Stimulated activated CD8-positive, alpha-beta memory T cell treated with anti-CD3 and anti-CD28 coated beads, Interleukin-2, amount 100 ng/mL, for 48 hours (primary cell): ENCODE measurements at regions not wholly inside any gene's neighbourhood (a gene's known extent, or its start where the extent isn't known, plus 50 kb on each side); places are given as distances from the start of the nearest gene placed in this dataset.

ENCODE experiments used
- DNase-seq, 2 donors: peaks; one replicate each; pipeline ENCODE4 v3.0.0-alpha.2; 2020; ENCODE audit warnings: low read depth in 2 of 2

DNA sequence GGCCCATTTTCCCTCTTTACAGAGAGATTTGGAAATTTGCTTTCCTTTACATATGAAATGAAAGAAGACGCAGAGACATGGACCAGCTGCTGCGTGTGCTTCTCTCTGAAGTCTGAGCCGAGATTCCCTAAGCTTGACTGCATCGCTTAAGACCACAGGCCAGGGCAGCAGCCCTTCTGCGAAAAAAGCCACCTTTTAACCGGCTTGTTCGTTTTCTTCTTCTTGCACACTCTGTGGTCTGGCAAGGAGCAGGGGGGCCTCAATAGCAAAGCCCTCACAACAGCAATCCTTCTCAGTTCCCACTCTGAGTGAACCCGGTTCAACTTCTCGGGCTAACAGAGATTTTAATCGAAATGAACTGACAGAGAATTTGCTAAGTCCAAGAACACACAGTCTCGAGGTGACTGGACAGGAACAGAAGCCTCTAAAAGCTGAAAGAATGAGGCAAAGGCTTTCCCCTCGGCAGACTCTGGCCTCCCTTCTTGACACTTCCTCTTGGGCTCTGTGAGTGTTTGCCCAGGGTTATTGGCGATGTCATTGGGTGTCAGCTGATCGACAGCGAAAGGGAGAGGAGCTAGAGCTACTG is 512.9 kb upstream of the KLF4 start:
- no peak for DNase-seq

DNA sequence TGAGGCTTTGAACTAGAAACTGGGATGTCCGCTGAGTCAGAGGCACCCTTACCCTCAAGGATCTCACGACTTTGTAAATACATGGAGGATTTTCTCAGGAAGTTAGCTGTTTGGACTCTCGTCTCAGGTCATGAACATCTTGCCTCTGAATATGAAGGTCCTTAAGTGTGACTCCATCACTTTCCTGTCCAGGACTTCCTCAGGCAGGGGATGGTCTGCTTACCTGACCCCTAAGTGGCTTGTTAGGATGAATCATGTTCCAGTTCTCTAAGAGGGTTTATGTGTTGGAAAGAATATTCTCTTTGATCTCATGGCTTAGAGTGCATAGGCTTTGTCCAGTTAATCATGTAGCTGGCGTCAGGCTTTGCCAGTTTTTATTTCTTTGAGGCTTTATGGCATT is 511.7 kb upstream of the KLF4 start:
- DNase-seq = no peak

DNA sequence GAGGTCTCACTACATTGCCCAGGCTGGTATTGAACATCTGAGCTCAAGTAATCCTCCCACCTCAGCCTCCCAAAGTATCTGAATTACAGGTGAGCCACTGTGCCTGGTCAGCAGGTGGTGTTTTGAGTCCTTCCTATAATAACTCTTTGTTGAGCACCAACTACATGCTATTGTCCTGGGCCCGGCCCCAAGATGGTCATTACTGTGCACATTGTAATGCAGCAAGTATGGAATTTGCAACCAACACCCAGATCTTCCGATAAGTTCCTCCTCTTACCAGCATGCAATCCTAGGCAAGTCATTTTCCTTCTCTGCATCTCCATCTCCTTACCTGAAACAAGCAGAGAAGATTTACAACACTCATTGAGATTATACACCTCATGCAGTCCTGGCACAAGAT is 510.3 kb upstream of the KLF4 start:
- DNase-seq = no peak

DNA sequence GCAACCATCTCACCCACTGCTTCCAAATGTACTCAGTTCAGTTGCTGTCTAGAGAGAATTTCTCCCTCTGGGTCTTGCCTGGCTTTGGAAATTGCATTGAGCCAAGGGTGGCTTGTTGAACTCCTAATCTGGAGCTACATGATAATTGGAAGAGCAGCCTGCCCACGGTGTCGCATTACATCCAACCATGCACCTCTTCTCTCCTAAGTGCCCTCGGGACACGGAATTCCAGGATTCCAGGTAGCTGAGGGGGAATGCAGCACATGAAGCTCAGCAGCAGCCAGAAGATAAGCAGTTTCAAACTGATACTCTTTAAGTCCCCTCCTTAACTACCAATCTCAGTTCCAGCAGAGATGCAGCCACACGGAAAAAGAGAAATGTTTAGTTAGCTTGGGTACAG is 509.4 kb upstream of the KLF4 start:
- no peak for DNase-seq

DNA sequence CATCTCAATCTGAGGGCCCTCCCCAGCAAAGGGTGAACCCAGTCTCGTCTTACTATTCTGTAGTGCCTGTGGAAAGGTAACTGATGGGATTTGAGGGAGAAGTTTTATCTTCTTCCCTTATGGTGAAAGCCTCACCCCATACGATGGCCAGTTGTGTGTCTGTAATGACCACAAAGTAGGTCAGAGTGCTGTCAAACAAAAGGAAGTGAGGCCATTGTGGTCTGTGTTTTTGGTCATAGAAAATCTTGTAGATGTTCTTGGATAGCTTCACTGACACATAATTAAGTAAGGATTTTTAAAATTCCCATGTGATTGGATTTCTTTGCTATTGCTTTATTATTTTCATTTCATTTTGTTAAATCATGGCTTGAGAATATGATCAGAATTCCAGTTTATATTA is 505.1 kb upstream of the KLF4 start:
- DNase-seq = no peak

DNA sequence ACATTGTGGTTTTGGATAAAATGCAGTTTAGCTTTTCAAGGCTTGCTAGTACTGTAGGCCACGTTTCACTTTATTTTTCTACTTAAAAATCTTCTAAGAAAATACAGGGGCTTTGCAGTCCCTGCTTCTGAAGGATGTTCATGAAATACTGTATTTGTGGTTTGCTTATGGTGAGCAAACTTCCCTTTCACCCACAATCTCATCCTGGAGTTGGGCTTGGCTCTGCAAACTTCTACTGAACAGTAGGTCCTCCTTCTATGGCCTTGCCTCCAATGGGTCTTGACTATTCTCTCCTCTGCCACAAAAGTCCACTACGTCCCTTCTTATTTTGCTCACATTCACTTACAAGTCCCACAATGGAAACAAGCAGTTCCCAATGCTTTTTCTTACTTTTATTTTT is 502.7 kb upstream of the KLF4 start:
- no peak for DNase-seq

DNA sequence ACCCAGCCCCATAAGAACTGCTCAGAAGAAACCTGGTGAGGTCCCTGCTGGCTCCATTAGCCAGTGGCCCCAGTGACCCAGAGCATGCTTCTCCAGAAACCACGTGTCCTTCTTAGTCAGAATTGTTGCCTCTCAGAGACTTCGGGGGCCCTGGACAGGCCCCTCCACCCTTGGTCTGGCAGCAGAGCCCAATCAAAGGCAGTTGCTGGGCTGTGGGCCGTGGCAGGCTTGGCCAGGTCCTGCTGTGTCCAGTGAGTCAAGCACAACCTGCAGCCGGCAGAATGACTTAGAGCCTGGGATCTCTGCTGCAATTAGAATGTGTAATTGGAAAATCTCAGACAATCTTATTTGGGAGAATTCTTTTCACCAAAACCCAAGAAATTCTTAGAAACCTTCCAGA is 502.0 kb upstream of the KLF4 start:
- DNase-seq = no peak

DNA sequence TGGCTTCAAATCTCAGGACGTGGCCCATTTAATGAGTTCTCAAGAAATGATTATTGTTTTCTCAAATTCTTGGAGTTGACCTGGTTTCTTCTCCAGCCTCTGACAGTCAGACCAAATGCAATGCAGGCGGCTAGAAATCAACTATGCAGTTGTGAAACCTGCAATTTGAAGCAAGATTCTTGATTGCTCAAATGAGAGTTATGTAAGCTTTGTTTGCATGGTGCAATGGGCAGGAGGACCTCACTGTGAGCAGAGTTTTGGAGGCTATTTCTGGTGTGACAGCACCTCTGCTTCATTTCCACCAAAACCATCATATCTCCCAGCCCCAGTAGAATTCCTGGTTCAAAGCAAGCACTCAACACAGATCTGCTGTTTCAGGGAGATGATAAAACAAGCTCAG is 500.0 kb upstream of the KLF4 start:
- DNase-seq = no peak

DNA sequence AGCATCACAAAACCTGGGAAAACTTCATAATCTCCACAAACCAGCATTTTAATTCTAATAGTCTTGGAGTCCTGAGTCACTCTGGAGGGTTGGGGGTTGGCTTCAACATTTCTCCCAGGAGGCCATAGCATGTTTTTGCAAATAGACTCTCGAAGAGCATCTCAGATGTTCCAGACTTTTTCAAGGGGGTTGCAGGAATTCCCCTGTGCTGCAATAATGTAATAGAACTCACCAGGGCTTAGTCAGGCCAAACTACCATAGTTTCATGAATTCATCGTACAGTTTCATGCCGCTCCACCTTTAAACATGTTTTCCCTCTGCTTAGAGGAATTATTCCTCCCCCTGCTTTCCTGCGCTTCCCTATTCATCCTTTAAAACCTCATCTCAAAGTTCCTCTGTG is 499.5 kb upstream of the KLF4 start:
- no peak for DNase-seq

DNA sequence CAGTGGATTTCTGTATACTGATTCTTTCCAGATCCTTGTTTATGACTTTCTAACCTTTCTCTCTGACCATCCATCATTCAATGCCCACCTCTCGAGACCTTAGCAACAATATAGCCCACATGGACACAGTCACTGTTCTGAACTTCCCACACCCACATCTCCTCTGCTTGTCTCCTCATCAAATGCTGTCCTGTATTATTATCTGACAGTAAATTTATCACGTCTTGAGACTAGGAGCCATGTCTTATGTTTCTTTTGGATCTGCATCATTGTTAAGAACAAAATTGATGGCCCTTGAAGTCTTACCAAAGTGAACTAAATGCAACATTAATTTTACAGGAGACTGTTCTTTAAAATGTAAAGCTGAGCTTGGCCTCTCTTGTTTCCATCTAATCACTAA is 495.4 kb upstream of the KLF4 start:
- no peak for DNase-seq

DNA sequence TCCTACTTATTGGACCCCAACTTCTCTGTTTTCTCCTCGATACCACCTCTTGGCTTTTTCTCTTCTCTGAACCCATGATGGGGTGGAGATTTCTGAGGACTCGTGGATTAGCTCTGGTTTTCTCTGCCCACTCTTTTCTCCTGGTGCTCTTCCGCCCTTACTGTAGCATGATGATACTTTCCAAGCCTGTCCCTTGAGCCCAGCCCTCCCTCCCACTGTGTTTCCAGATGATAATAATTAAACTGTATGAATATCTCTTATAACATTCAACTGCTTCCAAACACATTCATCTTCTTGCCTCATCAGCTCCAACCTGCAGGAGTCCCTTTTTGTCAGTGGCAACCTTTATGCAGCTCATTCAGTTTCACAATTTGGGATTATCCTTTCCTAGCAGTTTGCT is 494.2 kb upstream of the KLF4 start:
- no peak for DNase-seq

DNA sequence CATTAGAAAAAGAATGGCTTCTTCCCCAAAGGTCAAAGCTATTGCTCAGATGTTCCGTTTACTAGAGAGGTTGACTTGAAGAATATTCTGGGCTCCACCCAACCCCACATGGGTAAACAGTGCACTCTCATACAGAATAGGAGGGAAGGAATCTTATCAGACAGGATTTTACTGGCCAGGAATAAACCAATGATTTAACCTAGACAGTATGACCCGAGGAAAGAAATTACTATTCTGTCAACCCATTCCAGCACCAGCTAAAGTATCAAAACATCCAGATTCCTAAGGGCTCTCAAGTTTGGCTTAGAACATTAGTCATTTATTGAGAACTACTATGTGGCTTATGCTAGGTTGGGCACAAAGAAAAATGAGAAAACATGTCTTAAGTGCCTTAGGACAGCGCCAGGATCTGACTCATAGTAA is 493.6 kb upstream of the KLF4 start:
- DNase-seq = no peak

DNA sequence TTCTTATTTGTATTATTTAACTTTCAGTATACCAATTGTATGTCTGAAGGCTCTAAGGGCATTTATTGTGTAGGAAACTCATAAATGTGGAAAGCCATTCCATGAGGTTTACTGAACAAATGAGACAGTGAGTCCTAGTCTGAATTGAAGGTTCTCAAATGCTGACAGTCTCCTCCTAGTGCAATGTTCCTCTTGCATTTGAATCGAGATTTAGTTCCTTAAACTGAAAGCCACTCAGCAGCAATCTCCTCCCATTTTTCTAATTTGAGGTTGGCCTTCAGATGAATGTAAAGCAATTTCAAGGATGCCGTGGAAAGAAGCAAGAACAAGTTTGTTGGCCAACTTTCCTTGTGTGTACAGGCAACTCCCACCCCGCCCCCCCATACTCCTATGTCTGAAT is 493.2 kb upstream of the KLF4 start:
- no peak for DNase-seq

DNA sequence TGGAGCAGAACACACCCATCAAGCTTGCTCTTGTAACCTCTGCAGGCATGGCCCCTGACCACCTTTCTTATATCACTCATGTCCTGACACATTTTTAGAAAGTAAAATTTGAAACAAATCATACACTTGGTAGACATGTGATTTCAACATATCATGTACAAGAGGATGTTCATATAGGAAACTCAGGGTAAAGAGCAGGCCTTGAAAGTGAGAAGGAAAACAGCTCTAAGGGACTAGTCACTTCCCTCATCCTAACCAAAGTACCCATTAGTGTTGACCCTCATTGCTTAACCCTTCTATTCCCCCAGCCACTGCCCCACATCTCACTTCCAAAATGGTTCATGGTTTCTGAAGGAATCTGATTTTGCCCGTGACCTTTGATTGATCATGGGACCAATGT is 492.4 kb upstream of the KLF4 start:
- DNase-seq = no peak

DNA sequence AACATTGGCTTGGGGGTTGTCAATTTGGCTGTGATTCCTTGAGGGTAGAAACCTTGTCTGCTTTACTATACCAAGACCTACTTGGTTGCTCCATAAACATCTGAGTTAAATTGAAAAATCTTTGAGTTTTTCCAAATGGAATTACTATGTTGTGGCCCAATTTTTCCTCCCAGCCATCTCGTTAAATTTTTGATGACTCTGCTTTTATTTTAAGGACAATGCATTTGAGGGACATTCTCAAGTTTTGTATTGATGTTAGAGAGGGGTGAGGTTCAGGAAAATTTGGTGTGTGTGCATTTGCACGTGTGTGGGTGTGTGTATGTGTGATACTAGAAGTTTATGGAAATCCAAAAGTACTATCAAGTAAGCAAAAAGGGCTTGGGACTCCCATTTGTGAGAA is 491.4 kb upstream of the KLF4 start:
- no peak for DNase-seq

DNA sequence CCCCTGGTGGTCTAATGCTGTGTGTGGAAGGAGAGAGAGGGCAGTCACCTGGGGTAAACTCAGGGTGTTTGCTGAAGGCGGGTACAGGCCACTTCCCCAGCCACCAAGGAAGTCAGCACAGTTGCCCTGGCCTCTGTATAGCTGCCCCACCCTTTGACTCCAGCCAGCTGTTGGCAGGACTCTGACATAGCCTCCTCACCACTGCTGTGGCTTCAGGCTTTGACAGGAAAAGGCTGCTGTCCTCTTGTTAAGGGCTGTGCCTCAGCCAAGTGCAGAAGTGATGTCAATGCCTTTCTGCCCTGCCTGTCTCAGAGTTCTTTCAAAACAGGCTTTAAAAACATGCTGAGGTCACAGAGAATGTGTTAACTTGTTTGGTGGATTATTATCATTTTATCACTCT is 487.2 kb upstream of the KLF4 start:
- no peak for DNase-seq

DNA sequence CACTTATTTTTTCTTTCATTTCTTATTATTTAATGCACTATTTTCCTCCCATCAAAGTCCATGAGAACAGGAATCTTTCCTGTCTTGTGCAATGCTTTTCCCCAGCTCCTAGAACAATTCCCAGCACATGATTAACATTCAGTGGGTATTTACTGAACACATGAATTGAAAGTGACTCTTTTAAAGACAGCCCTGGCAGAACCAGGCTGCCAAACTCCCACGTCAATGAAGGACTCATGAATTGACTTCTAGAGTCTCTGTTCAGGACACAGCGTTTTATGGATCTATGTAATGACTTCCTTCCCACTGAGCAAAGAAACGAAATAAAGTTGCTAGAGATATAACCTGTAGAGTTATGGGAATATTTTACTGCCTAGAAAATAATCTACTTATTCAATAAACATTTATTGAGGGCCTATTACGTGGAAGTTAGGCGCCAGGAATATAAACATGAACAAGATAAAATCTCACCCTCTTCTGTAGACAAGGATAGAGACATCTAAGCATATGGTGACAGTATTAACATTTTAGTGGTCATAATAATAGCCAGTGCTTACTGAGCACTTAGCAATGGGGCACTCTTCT is 485.9 kb upstream of the KLF4 start:
- no peak for DNase-seq

DNA sequence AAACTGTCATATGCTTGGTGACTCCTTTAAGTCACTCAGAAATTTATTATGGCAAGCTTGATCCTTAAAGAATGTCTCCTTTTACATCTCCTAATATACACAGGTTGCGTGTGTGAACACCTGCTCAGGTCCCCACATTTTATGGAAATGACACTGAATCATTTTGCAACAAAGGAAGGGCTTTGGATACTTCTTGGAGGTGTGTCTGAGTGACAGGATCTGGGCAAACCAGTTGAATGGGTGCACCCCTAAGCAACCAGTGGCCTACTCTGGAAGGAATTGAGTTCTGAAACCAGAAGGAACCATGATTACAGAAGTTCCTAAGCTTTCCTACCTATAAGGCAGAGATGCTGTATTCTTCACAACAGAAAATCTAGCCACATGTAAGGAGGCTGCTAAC is 483.9 kb upstream of the KLF4 start:
- DNase-seq = no peak

DNA sequence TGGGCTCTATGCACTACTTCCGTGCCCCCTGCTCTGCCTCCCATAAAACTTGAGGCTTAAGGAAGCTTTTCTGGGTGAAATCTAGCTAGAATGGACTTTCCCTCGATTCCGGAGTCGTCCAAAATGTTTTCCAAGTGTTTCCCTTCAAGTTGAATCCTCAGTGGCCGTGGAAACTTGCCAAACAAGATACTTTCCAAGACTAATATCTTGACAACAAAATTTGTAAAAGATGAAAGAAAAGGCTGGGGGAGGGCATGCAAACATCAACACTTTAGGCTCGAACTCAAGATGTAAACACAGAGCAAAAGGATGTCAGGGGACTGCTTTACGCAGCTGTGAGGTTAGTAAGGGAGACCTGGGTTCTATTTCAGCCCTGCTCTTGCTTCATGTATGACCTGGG is 482.8 kb upstream of the KLF4 start:
- DNase-seq = no peak

DNA sequence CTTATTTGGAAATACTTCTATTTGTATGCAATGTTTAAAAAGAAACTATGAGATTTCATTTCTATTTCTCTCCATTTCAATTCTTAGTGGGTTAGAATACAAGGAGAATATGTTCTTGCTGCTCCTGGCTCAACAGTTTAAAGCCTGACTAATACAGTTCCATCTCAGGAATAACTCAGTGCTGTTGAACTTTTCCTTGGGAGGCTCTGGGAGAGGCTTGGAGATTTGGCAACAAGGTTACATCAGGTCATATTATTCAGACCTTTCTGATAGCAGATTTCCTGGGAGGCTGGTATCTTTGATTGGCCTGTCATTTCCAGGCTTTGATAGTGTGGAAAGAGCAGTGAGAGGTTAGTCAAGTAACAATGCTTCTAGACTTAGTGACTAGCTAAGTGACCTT is 481.7 kb upstream of the KLF4 start:
- DNase-seq = no peak

DNA sequence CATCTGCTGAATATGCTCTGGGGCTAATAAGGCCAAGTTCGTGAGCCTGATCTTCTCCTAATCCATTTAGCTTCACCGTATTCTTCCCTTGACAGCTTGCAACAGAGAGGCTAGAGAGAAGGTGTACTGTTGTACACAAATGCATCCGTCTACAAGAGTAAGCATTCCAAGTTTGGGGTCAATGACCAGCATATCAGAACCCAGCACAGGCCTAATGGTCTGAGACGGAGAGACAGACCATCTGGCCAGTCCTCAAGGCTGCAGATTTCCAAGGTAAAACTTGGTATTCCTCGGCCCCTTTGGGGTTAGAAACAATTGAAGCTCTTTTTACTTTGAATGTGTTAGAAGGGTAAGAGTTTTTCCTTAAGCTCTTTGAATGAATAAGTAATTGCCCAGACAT is 481.2 kb upstream of the KLF4 start:
- no peak for DNase-seq

DNA sequence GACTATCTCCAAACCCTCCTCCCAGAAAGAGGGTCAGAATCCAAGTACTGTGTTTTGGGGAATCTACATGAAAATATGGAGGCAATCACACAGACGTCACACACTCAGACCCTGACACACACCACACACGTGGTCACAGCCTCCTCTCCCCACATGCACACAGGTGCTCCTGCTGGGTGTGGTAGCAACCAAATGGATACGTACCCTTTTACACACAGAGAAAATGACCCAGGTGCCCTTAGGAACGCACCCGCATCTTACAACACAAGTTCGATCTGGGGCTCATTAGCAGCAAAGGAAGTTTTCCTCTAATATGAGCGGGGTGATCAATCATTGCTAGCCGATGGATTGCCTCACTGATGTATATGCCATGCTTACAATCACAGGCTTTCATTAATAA is 480.2 kb upstream of the KLF4 start:
- DNase-seq = no peak

DNA sequence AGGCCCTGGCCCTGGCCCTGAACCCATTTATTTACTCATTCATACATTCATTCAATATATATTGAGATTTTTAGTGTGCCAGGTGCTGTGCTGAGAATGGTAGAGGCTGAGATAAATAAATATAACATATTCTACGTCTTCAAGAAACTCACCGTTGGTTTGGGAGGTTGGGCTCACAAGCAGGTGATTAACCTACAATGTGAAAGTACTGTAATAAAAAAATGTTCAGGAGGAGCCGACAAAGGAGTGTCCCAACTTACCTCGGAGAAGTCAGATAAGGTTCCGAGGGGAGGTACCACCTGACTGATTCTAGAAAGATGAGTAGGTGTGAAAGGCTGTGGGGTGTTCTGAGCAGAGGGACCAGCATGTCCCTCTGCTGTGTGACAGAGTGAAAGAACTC is 479.6 kb upstream of the KLF4 start:
- no peak for DNase-seq

DNA sequence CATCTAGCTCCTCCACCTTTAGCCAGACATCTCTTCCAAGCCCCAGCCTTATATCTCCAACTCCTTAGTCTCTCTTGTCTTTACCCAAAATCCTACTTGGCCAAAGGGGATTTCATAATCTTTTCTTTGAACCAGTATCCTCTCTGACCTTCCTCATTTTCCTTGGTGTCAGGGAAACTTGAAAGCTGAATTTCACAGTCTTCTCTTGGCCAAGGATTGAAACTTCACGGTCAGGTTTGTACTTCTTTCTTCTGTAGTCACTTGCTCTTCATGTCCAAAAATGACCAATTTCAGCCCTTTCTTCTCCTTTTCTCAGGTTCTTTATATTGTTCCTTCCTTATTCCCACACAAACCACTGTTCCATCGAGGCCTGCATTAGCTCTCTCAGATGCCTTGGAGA is 473.7 kb upstream of the KLF4 start:
- DNase-seq = no peak
